A673 (cell line): ENCODE measurements at regions not wholly inside any gene's neighbourhood (a gene's known extent, or its start where the extent isn't known, plus 50 kb on each side); places are given as distances from the start of the nearest gene placed in this dataset.

Source experiments
- CTCF ChIP-seq: fragments of 300-800, 200-600 bp; sonication (generic); conservative IDR thresholded peaks from 2 replicates; pipeline ENCODE4 v1.5.1; 2017; ENCODE audit warnings: low read depth, mild to moderate bottlenecking, antibody characterized with exemption, low read length, moderate library complexity, mixed read lengths
- EZH2 ChIP-seq: fragments of 200-600 bp; sonication (generic); IDR thresholded peaks from 2 replicates; pipeline ENCODE4 v1.6.1; 2017; ENCODE audit warnings: borderline replicate concordance, low read depth, mild to moderate bottlenecking, mixed read lengths, antibody characterized with exemption, low read length; ENCODE audit not compliant: poor library complexity, severe bottlenecking

- no peak for TF ChIP-seq CTCF
- TF ChIP-seq EZH2: no peak
Observed at GRCh38 chr22:47295226-47295901, 532.9 kb downstream of the TBC1D22A start.
